ENCODE measurements at regions not wholly inside any gene's neighbourhood (a gene's known extent, or its start where the extent isn't known, plus 50 kb on each side); places are given as distances from the start of the nearest gene placed in this dataset.

GRCh38 chr1:218538341-218538740 lies 193.2 kb downstream of the TGFB2 start:
- H3K9me3 Mint-ChIP-seq, result peaks cover 2% of the 10 kb centered on the region
- H3K36me3 Mint-ChIP-seq (ENCODE audit: low read depth), result no peaks in the 10 kb centered on the region
- H3K27me3 Mint-ChIP-seq (ENCODE audit: low read depth, poor library complexity), result no peaks in the 10 kb centered on the region
- no peak for DNase-seq
- H3K4me3 Mint-ChIP-seq, result no peak overlapping the region
- peaks cover 7% of the 10 kb centered on the region for H3K4me1 Mint-ChIP-seq
- no peak overlapping the region for H3K27ac Mint-ChIP-seq
- no peak for TF ChIP-seq CTCF (IDR thresholded peaks at IDR 0.05)

GRCh38 chr1:218546314-218546713 lies 201.2 kb downstream of the TGFB2 start:
- DNase-seq, result no peak
- Mint-ChIP-seq H3K27me3 (ENCODE audit: low read depth, poor library complexity) (no peaks in the 10 kb centered on the region), H3K9me3 (no peaks in the 10 kb centered on the region), H3K4me3 (no peak overlapping the region), H3K4me1 (no peaks in the 10 kb centered on the region), H3K27ac (no peak overlapping the region), H3K36me3 (ENCODE audit: low read depth) (no peaks in the 10 kb centered on the region)
- no peak for TF ChIP-seq CTCF (IDR thresholded peaks at IDR 0.05)

GRCh38 chr1:218547957-218548730 lies 203.0 kb downstream of the TGFB2 start:
- TF ChIP-seq CTCF (IDR thresholded peaks at IDR 0.05), result no peak
- Mint-ChIP-seq H3K9me3 (peaks cover under 1% of the 10 kb centered on the region), H3K4me1 (no peaks in the 10 kb centered on the region), H3K27ac (no peak overlapping the region), H3K27me3 (ENCODE audit: low read depth, poor library complexity) (no peaks in the 10 kb centered on the region), H3K4me3 (no peak overlapping the region), H3K36me3 (ENCODE audit: low read depth) (no peaks in the 10 kb centered on the region)
- DNase-seq, result no peak

- H3K27me3 Mint-ChIP-seq (ENCODE audit: low read depth, poor library complexity), result no peaks in the 10 kb centered on the region
- no peak for DNase-seq
- no peak for TF ChIP-seq CTCF (IDR thresholded peaks at IDR 0.05)
- H3K4me3 Mint-ChIP-seq, result no peak overlapping the region
- H3K36me3 Mint-ChIP-seq (ENCODE audit: low read depth), result no peaks in the 10 kb centered on the region
- H3K9me3 Mint-ChIP-seq, result peaks cover 4% of the 10 kb centered on the region
- H3K4me1 Mint-ChIP-seq, result no peaks in the 10 kb centered on the region
- H3K27ac Mint-ChIP-seq, result no peak overlapping the region
These were observed 203.6 kb downstream of the TGFB2 start for GRCh38 chr1:218548764-218549163.

GRCh38 chr1:218553197-218553596 lies 208.1 kb downstream of the TGFB2 start:
- H3K9me3 Mint-ChIP-seq, result peaks cover 8% of the 10 kb centered on the region
- no peak overlapping the region for H3K4me3 Mint-ChIP-seq
- H3K4me1 Mint-ChIP-seq, result peaks cover 5% of the 10 kb centered on the region
- no peak for TF ChIP-seq CTCF (IDR thresholded peaks at IDR 0.05)
- H3K36me3 Mint-ChIP-seq (ENCODE audit: low read depth), result no peaks in the 10 kb centered on the region
- no peak overlapping the region for H3K27ac Mint-ChIP-seq
- H3K27me3 Mint-ChIP-seq (ENCODE audit: low read depth, poor library complexity), result peaks cover 4% of the 10 kb centered on the region
- DNase-seq, result no peak

GRCh38 chr1:218556016-218556415 lies 210.9 kb downstream of the TGFB2 start:
- Mint-ChIP-seq H3K27ac (no peak overlapping the region), H3K9me3 (peaks cover 8% of the 10 kb centered on the region), H3K27me3 (ENCODE audit: low read depth, poor library complexity) (peaks cover 4% of the 10 kb centered on the region), H3K36me3 (ENCODE audit: low read depth) (no peaks in the 10 kb centered on the region), H3K4me1 (peaks cover 5% of the 10 kb centered on the region), H3K4me3 (no peak overlapping the region)
- no peak for TF ChIP-seq CTCF (IDR thresholded peaks at IDR 0.05)
- no peak for DNase-seq
